Heart left ventricle (tissue), 13 donors: ENCODE measurements at regions not wholly inside any gene's neighbourhood (a gene's known extent, or its start where the extent isn't known, plus 50 kb on each side); places are given as distances from the start of the nearest gene placed in this dataset.

Source experiments
- CTCF ChIP-seq, 12 donors: fragments of 200-600 bp; sonication (generic) in 4 of 12; IDR thresholded peaks; one replicate each; pipeline versions ENCODE4 v1.5.0 to v1.8.0; 2018 to 2022; ENCODE audit warnings: antibody characterized with exemption in 12 of 12, mild to moderate bottlenecking in 5 of 12
- POLR2A ChIP-seq, 2 donors: fragments of 450-650 bp; IDR thresholded peaks; one replicate each; pipeline ENCODE4 v1.6.1; 2017; ENCODE audit warnings: antibody characterized with exemption in 2 of 2, mild to moderate bottlenecking in 2 of 2, moderate library complexity in 2 of 2
- donor health status: ischemic (EF 13 %, LVEDD 7.1; RV severe dilation, severe dysfunction).
- donor health status: DM: no; HTN: yes; CAD: no.
- donor health status: DM: no; HTN: no; CAD: no.
- donor health status: ischemic (EF 25% LVEDD 6.9; RV normal size, moderate dysfunction).
- donor health status: ischemic (EF 25% LVEDD 5.7; RV mildly dilated, moderate dysfunction).
- donor health status: ischemic (EF 35%, LVEDD 5.7; RV mildly dilated, moderate dysfunction).
- donor health status: nonischemic (EF 11% LVEDD 7.7; RV severe dilation, severe dysfunction).
- donor health status: DM: yes; HTN: yes; CAD: no.
- donor health status: PGD.
- donor health status: ischemic (EF 29% LVEDD 5.4; RV normal size, mild dysfunction).
- donor health status: nonischemic (EF 23%, LVEDD 6.1; RV moderate dilation, normal function).

GRCh38 chr11:69362315-69362714 lies 68.4 kb downstream of the MYEOV start:
- TF ChIP-seq CTCF (IDR thresholded peaks at IDR 0.05) (no peak), POLR2A (IDR thresholded peaks at IDR 0.05) (no peak)
